IMR-90 (cell line): ENCODE measurements at regions not wholly inside any gene's neighbourhood (a gene's known extent, or its start where the extent isn't known, plus 50 kb on each side); places are given as distances from the start of the nearest gene placed in this dataset.

Experiments
- ATAC-seq: fragments of 200-7000 bp; cut with Tn5 transposase; 2 replicates; pipeline ENCODE4 v1.9.1; 2020; ENCODE audit warnings: low read depth, mild to moderate bottlenecking, moderate library complexity
- BruUV-seq: library from RNA; stranded (reverse); fragments of 400-500 nt; replicated peaks from 2 replicates; lab custom pipeline; 2021; lab: Mats Ljungman, UMichigan
- CTCF ChIA-PET: fragments of 300-600 bp; formaldehyde crosslinking; extraction: SDS; loops from one replicate; lab custom pipeline; 2021; ENCODE audit warnings: antibody characterized with exemption; lab: Yijun Ruan, JAX
- POLR2A ChIA-PET: fragments of 300-600 bp; sonication (Branson Sonifier 250); formaldehyde crosslinking; loops from one replicate; lab custom pipeline; 2022; ENCODE audit warnings: antibody characterized with exemption; ENCODE audit not compliant: unreplicated experiment; lab: Charles Lee
- DNase-seq: peaks from one replicate; pipeline ENCODE4 v3.0.0; 2013
- H2AFZ ChIP-seq: replicated peaks from 2 replicates; pipeline ENCODE3; 2013; ENCODE audit warnings: low read length, mild to moderate bottlenecking; ENCODE audit not compliant: poor library complexity
- H2AK5ac ChIP-seq: 2 replicates; pipeline ENCODE4 v1.6.1; 2013; ENCODE audit warnings: low read depth, low read length, inconsistent platforms
- H2AK9ac ChIP-seq: replicated peaks from 2 replicates; pipeline ENCODE3; 2013; ENCODE audit warnings: mild to moderate bottlenecking, low read depth, low read length, moderate library complexity; ENCODE audit not compliant: poor library complexity
- H2BK120ac ChIP-seq: 2 replicates; pipeline ENCODE4 v1.6.1; 2013; ENCODE audit warnings: low read depth, low read length, inconsistent platforms
- H2BK15ac ChIP-seq: 3 replicates; pipeline ENCODE4 v1.6.1; 2013; ENCODE audit warnings: low read depth, low read length, inconsistent platforms
- H2BK20ac ChIP-seq: 2 replicates; pipeline ENCODE4 v1.6.1; 2013; ENCODE audit warnings: low read depth, mild to moderate bottlenecking, inconsistent platforms, low read length, moderate library complexity
- H2BK5ac ChIP-seq: 2 replicates; pipeline ENCODE4 v1.6.1; 2013; ENCODE audit warnings: mild to moderate bottlenecking, low read depth, low read length, inconsistent platforms; ENCODE audit not compliant: poor library complexity, severe bottlenecking
- H3K14ac ChIP-seq: replicated peaks from 2 replicates; pipeline ENCODE4 v1.6.1; 2013; ENCODE audit warnings: low read depth, low read length, inconsistent platforms
- H3K18ac ChIP-seq: 2 replicates; pipeline ENCODE4 v1.6.1; 2013; ENCODE audit warnings: low read depth, low read length, control low read depth
- H3K23ac ChIP-seq: 2 replicates; pipeline ENCODE4 v1.6.1; 2013; ENCODE audit warnings: low read depth, low read length, inconsistent platforms
- H3K27ac ChIP-seq: 2 replicates; pipeline ENCODE4 v1.5.1; 2013; ENCODE audit warnings: mild to moderate bottlenecking, control low read depth, low read length; ENCODE audit not compliant: insufficient read depth
- H3K27me3 ChIP-seq: 2 replicates; pipeline ENCODE4 v1.6.1; 2013; ENCODE audit warnings: low read length; ENCODE audit not compliant: control insufficient read depth, insufficient read depth
- H3K36me3 ChIP-seq: 2 replicates; pipeline ENCODE4 v1.6.1; 2013; ENCODE audit warnings: low read length, mixed read lengths; ENCODE audit not compliant: control insufficient read depth, insufficient read depth
- H3K4ac ChIP-seq: 2 replicates; pipeline ENCODE4 v1.6.1; 2013; ENCODE audit warnings: low read depth, low read length, inconsistent platforms
- H3K4me1 ChIP-seq: 2 replicates; pipeline ENCODE4 v1.6.1; 2013; ENCODE audit warnings: low read length, mixed read lengths; ENCODE audit not compliant: control insufficient read depth, insufficient read depth
- H3K4me2 ChIP-seq: 2 replicates; pipeline ENCODE4 v1.6.1; 2013; ENCODE audit warnings: low read depth, mild to moderate bottlenecking, control low read depth, low read length, moderate library complexity
- H3K4me3 ChIP-seq: 2 replicates; pipeline ENCODE4 v1.5.1; 2013; ENCODE audit warnings: low read depth, mild to moderate bottlenecking, control low read depth, low read length, moderate library complexity; ENCODE audit not compliant: insufficient read depth
- H3K56ac ChIP-seq: 2 replicates; pipeline ENCODE4 v1.6.1; 2013; ENCODE audit warnings: low read length, inconsistent platforms; ENCODE audit not compliant: insufficient read depth; ENCODE audit errors: extremely low read depth
- H3K79me1 ChIP-seq, 2 experiments: 2 replicates each; pipeline ENCODE4 v1.6.1; 2013; ENCODE audit warnings: low read length in 2 of 2, inconsistent platforms in 1 of 2, low read depth in 1 of 2
- H3K9ac ChIP-seq: 2 replicates; pipeline ENCODE4 v1.6.1; 2013; ENCODE audit warnings: low read depth, low read length, control low read depth
- H3K9me1 ChIP-seq: 2 replicates; pipeline ENCODE4 v1.6.1; 2013; ENCODE audit warnings: low read length, inconsistent platforms; ENCODE audit not compliant: insufficient read depth
- H3K9me3 ChIP-seq: 2 replicates; pipeline ENCODE4 v1.6.1; 2013; ENCODE audit warnings: low read length; ENCODE audit not compliant: control insufficient read depth, insufficient read depth
- H4K20me1 ChIP-seq: 2 replicates; pipeline ENCODE4 v1.6.1; 2013; ENCODE audit warnings: low read length, inconsistent platforms; ENCODE audit not compliant: insufficient read depth
- H4K5ac ChIP-seq: 2 replicates; pipeline ENCODE4 v1.6.1; 2013; ENCODE audit warnings: mild to moderate bottlenecking, low read depth, low read length, control low read depth
- H4K8ac ChIP-seq, 2 experiments: 2 replicates each; pipeline ENCODE4 v1.6.1; 2013; ENCODE audit warnings: low read depth in 2 of 2, low read length in 2 of 2, control low read depth in 1 of 2, inconsistent platforms in 1 of 2
- H4K91ac ChIP-seq: 2 replicates; pipeline ENCODE4 v1.6.1; 2013; ENCODE audit warnings: low read depth, low read length, inconsistent platforms; ENCODE audit not compliant: insufficient read depth
- BHLHE40 ChIP-seq: fragments of 150-350 bp; IDR thresholded peaks from 2 replicates; pipeline ENCODE4 v1.6.1; 2016; ENCODE audit warnings: mild to moderate bottlenecking, low read depth, low read length
- FOS ChIP-seq: fragments of 150-350 bp; IDR thresholded peaks from 2 replicates; pipeline ENCODE4 v1.6.1; 2016; ENCODE audit warnings: low read depth, low read length
- POLR2A ChIP-seq: IDR thresholded peaks from 2 replicates; pipeline ENCODE4 v1.6.1; 2012; ENCODE audit warnings: mild to moderate bottlenecking, low read depth, low read length
- RAD21 ChIP-seq: IDR thresholded peaks from 2 replicates; pipeline ENCODE4 v1.6.1; 2012; ENCODE audit warnings: low read length, improper control_type of control experiment
- WGBS, 2 experiments: methylation state at CpG; one replicate each; pipeline versions ENCODE4 v1.1.5 to v1.1.7; 2013; ENCODE audit warnings: missing lambda C conversion rate in 2 of 2; ENCODE audit not compliant: insufficient read length in 1 of 2; ENCODE audit errors: extremely low coverage in 2 of 2; 5-methylcytosine and 5-hydroxymethylcytosine counted together
- dilution Hi-C: fragments of 300-500 bp; cut with HindIII; formaldehyde crosslinking; loops from one replicate; pipeline ENCODE4 v1.14.3; 2018; ENCODE audit warnings: low sequenced_read_pairs; ENCODE audit not compliant: unreplicated experiment
- in situ Hi-C: fragments of 300-500 bp; cut with MboI; formaldehyde crosslinking; loops from 3 replicates; pipeline ENCODE4 v1.14.3; 2019; ENCODE audit warnings: low sequenced_read_pairs, inconsistent platforms, mixed read lengths
- intact Hi-C: fragments of 100-400 bp; cut with micrococcal nuclease; formaldehyde crosslinking; loops from 2 replicates; pipeline ENCODE4 v1.10.0; 2022
- TF ChIP-seq, protein P1 (sequence below): fragments of 150-350 bp; IDR thresholded peaks from 2 replicates; pipeline ENCODE4 v1.6.1; 2017; ENCODE audit warnings: mild to moderate bottlenecking, antibody characterized with exemption, low read length, low read depth
- TF ChIP-seq, protein P2 (sequence below): conservative IDR thresholded peaks from 2 replicates; pipeline ENCODE4 v1.5.1; 2012; ENCODE audit warnings: mild to moderate bottlenecking, low read depth, low read length, improper control_type of control experiment
- TF ChIP-seq, protein P3 (sequence below): fragments of 150-350 bp; IDR thresholded peaks from 2 replicates; pipeline ENCODE4 v1.6.1; 2016; ENCODE audit warnings: low read depth, mild to moderate bottlenecking, low read length, moderate library complexity, borderline replicate concordance

DNA sequence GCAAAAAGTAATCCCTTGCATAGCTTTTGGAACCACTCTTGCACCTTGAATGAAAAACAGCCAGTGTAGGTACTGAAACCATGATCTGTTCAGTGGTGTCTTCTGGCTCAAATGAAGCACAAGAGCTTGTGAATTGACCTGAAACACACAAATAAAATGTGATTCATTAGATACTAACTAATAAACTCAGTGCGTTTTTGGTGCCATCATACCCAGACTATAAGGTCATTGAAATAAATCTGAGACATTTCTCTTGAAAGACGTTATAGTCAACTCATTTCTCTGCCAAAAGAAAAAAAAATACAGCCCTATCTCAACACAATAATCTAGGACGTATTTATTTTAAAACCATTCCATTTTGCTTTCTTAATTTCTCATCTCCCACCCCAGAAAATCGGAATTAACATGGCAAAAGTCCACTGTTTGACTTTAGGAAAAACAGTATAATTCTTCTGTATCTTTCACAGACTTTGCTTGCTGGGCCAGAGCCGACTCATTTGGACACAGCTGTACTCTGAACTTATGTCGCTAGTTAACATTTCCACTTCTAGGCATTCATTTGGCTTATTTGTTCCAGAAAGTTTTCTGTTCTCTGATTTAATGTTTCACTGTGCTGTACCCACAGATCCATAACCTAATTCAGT, 284.9 kb upstream of the TBL1XR1 start:
- H3K79me1 ChIP-seq = no peaks in the 10 kb centered on the region
- dilution Hi-C loops (no loop called here), in situ Hi-C loops (no loop called here), intact Hi-C loops (no loop called here)
- no peak overlapping the region; the same call in 1 of the 2 replicates for H2BK120ac ChIP-seq
- DNase-seq (no peak), ATAC-seq (no peak)
- no TSS peak for BruUV-seq
- whole genome bisulfite sequencing, 2 experiments = 43% methylated on average over 5 of the region's 6 CpGs; no CpG with 5 or more reads in 1 of the 2 experiments
- no peak overlapping the region for H2AFZ ChIP-seq
- no peak overlapping the region for H3K56ac ChIP-seq
- H2BK15ac ChIP-seq = no peak overlapping the region
- H4K91ac ChIP-seq = no peak overlapping the region; the same call in 1 of the 2 replicates
- no peaks in the 10 kb centered on the region for H3K9me1 ChIP-seq
- H4K20me1 ChIP-seq = no peaks in the 10 kb centered on the region
- no peak overlapping the region for H3K4me2 ChIP-seq
- H3K4me1 ChIP-seq = peaks cover 8% of the 10 kb centered on the region
- H3K36me3 ChIP-seq = no peaks in the 10 kb centered on the region
- H2AK9ac ChIP-seq = no peak overlapping the region
- POLR2A ChIA-PET = no interaction called here
- no peak overlapping the region for H3K4me3 ChIP-seq
- no peak overlapping the region; the same call in 1 of the 2 replicates for H3K23ac ChIP-seq
- H2AK5ac ChIP-seq = no peak overlapping the region
- H2BK20ac ChIP-seq = 0 out of 2 replicates have a peak overlapping the region, but pooled peaks have one; percentile 31
- H3K18ac ChIP-seq = peak overlapping the region; percentile 65
- H3K4ac ChIP-seq = 0 out of 2 replicates have a peak overlapping the region, but pooled peaks have one; percentile 15
- no peak overlapping the region; the same call in 1 of the 2 replicates for H3K14ac ChIP-seq
- CTCF ChIA-PET = no interaction called here
- H3K9ac ChIP-seq = no peak overlapping the region
- peaks cover 3% of the 10 kb centered on the region; the same call in 1 of the 2 replicates for H3K9me3 ChIP-seq
- TF ChIP-seq FOS (no peak), POLR2A (no peak), RAD21 (no peak), BHLHE40 (no peak)
- TF ChIP-seq, protein P1, sequence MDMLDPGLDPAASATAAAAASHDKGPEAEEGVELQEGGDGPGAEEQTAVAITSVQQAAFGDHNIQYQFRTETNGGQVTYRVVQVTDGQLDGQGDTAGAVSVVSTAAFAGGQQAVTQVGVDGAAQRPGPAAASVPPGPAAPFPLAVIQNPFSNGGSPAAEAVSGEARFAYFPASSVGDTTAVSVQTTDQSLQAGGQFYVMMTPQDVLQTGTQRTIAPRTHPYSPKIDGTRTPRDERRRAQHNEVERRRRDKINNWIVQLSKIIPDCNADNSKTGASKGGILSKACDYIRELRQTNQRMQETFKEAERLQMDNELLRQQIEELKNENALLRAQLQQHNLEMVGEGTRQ = no peak
- TF ChIP-seq, protein P2, sequence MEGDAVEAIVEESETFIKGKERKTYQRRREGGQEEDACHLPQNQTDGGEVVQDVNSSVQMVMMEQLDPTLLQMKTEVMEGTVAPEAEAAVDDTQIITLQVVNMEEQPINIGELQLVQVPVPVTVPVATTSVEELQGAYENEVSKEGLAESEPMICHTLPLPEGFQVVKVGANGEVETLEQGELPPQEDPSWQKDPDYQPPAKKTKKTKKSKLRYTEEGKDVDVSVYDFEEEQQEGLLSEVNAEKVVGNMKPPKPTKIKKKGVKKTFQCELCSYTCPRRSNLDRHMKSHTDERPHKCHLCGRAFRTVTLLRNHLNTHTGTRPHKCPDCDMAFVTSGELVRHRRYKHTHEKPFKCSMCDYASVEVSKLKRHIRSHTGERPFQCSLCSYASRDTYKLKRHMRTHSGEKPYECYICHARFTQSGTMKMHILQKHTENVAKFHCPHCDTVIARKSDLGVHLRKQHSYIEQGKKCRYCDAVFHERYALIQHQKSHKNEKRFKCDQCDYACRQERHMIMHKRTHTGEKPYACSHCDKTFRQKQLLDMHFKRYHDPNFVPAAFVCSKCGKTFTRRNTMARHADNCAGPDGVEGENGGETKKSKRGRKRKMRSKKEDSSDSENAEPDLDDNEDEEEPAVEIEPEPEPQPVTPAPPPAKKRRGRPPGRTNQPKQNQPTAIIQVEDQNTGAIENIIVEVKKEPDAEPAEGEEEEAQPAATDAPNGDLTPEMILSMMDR = no peak
- TF ChIP-seq, protein P3, sequence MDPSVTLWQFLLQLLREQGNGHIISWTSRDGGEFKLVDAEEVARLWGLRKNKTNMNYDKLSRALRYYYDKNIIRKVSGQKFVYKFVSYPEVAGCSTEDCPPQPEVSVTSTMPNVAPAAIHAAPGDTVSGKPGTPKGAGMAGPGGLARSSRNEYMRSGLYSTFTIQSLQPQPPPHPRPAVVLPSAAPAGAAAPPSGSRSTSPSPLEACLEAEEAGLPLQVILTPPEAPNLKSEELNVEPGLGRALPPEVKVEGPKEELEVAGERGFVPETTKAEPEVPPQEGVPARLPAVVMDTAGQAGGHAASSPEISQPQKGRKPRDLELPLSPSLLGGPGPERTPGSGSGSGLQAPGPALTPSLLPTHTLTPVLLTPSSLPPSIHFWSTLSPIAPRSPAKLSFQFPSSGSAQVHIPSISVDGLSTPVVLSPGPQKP = no peak
- H2BK5ac ChIP-seq = no peak overlapping the region
- peak overlapping the region; percentile 75; the same call in 1 of the 2 replicates for H4K5ac ChIP-seq
- H4K8ac ChIP-seq = peak overlapping the region in 1 of 2 experiments; percentile 38; a peak in 1 of 4 replicates
- no peak overlapping the region for H3K27ac ChIP-seq
- no peaks in the 10 kb centered on the region for H3K27me3 ChIP-seq
